ENCODE measurements at regions not wholly inside any gene's neighbourhood (a gene's known extent, or its start where the extent isn't known, plus 50 kb on each side); places are given as distances from the start of the nearest gene placed in this dataset.

- H3K9me3 ChIP-seq (ENCODE audit: insufficient read depth, low read depth, low read length), result no peaks in the 10 kb centered on the region
- no peak overlapping the region for H3K4me3 ChIP-seq (ENCODE audit: low read length)
- no peak overlapping the region for H3K27ac ChIP-seq (ENCODE audit: low read length)
- no peaks in the 10 kb centered on the region for H3K27me3 ChIP-seq (ENCODE audit: insufficient read depth, low read length)
- no peak overlapping the region for H3K9ac ChIP-seq (ENCODE audit: low read depth, low read length)
- no peaks in the 10 kb centered on the region for H3K4me1 ChIP-seq (ENCODE audit: insufficient read depth, low read length)
- H3K36me3 ChIP-seq (ENCODE audit: insufficient read depth, low read depth, low read length), result no peaks in the 10 kb centered on the region
Measured at GRCh38 chr4:17336524-17336961, 175.3 kb downstream of the QDPR start.

DNA sequence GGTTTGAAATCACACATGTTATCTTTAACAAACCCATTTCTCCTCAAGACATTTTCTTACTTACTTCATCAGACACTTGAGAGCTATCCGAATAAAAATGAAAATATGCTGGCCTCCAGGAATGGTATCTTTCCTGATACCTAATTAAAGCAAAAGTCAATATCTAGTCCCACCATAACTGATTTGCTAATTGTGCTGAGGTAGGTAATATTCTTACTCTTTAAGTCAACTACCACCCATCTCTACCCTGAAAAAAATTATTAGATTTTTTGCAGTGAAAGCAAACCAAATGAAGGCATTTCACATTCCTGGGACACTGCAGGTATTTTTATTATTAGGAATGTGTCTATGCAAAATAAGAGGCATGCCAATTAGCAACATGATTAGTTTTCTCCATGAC, 175.8 kb downstream of the QDPR start:
- Histone ChIP-seq H3K4me3 (ENCODE audit: low read length) (no peak overlapping the region), H3K9me3 (ENCODE audit: insufficient read depth, low read depth, low read length) (no peaks in the 10 kb centered on the region), H3K27me3 (ENCODE audit: insufficient read depth, low read length) (no peaks in the 10 kb centered on the region), H3K4me1 (ENCODE audit: insufficient read depth, low read length) (no peaks in the 10 kb centered on the region), H3K9ac (ENCODE audit: low read depth, low read length) (no peak overlapping the region), H3K36me3 (ENCODE audit: insufficient read depth, low read depth, low read length) (no peaks in the 10 kb centered on the region), H3K27ac (ENCODE audit: low read length) (no peak overlapping the region)

- no peak overlapping the region for H3K27ac ChIP-seq (ENCODE audit: low read length)
- H3K4me1 ChIP-seq (ENCODE audit: insufficient read depth, low read length), result no peaks in the 10 kb centered on the region
- H3K4me3 ChIP-seq (ENCODE audit: low read length), result no peak overlapping the region
- no peaks in the 10 kb centered on the region for H3K9me3 ChIP-seq (ENCODE audit: insufficient read depth, low read depth, low read length)
- no peaks in the 10 kb centered on the region for H3K27me3 ChIP-seq (ENCODE audit: insufficient read depth, low read length)
- no peak overlapping the region for H3K9ac ChIP-seq (ENCODE audit: low read depth, low read length)
- no peaks in the 10 kb centered on the region for H3K36me3 ChIP-seq (ENCODE audit: insufficient read depth, low read depth, low read length)
Measured at GRCh38 chr4:17335371-17335770, 176.5 kb downstream of the QDPR start.

GRCh38 chr4:17332478-17332877, 179.4 kb downstream of the QDPR start:
- Histone ChIP-seq H3K4me3 (ENCODE audit: low read length) (no peak overlapping the region), H3K27ac (ENCODE audit: low read length) (no peak overlapping the region), H3K27me3 (ENCODE audit: insufficient read depth, low read length) (no peaks in the 10 kb centered on the region), H3K4me1 (ENCODE audit: insufficient read depth, low read length) (no peaks in the 10 kb centered on the region; the same call in 1 of the 2 replicates), H3K9ac (ENCODE audit: low read depth, low read length) (no peak overlapping the region), H3K9me3 (ENCODE audit: insufficient read depth, low read depth, low read length) (no peaks in the 10 kb centered on the region), H3K36me3 (ENCODE audit: insufficient read depth, low read depth, low read length) (no peaks in the 10 kb centered on the region)

DNA sequence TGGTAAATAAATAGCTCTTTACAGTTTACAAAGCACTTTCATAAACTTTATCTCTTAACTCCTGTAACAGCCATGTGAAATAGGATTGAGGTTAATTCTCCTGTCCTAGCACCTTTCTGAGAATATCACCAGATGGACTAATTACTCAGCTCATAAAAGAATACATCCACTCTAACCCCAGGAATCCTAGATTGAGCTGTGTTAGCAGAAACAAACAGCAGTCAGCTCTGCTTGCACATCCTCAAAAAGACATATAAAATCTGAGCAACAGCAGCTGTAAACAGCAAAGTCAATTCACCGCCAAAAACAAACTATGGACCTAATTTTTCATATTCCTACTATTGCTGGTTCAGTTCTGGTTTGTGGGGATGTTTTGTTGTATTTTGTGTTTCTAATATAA, 182.8 kb downstream of the QDPR start:
- no peaks in the 10 kb centered on the region; the same call in 1 of the 2 replicates for H3K27me3 ChIP-seq (ENCODE audit: insufficient read depth, low read length)
- no peak overlapping the region for H3K27ac ChIP-seq (ENCODE audit: low read length)
- no peak overlapping the region for H3K4me3 ChIP-seq (ENCODE audit: low read length)
- H3K36me3 ChIP-seq (ENCODE audit: insufficient read depth, low read depth, low read length), result no peaks in the 10 kb centered on the region
- H3K9me3 ChIP-seq (ENCODE audit: insufficient read depth, low read depth, low read length), result no peaks in the 10 kb centered on the region
- no peak overlapping the region for H3K9ac ChIP-seq (ENCODE audit: low read depth, low read length)
- peaks cover 2% of the 10 kb centered on the region; the same call in 1 of the 2 replicates for H3K4me1 ChIP-seq (ENCODE audit: insufficient read depth, low read length)

DNA sequence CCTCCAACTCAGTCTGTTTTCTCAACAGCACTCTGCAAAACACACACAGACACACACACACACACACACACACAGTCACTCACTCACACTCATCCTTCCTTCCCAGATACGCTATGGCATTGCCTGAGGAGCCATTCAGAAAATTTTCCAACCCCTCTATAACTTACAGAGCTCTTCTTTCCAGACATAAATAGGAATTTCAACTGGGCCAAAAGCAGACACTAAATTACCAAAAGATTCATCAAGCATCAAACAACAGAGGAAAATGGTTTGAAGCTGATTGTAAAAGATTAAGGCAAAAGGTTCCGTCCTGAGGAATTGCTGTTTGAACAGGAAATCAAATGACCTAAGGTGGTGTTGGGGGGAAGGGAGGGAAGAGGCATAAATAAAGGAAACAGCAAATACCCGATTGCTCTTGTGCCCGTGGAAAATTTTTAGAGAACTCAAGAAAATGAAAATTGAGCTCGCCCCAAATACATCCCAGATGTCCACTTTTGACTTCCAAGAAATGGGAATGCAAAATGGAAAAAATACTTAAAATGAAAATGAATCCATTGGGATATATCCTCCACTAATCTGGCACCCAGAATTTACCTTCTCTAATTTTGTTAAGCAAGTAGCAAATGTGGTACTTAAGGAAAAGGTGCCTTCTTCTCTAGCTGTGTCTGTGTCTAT, 183.6 kb downstream of the QDPR start:
- H3K9me3 ChIP-seq (ENCODE audit: insufficient read depth, low read depth, low read length), result no peaks in the 10 kb centered on the region
- no peaks in the 10 kb centered on the region; the same call in 1 of the 2 replicates for H3K27me3 ChIP-seq (ENCODE audit: insufficient read depth, low read length)
- H3K4me1 ChIP-seq (ENCODE audit: insufficient read depth, low read length), result peaks cover 4% of the 10 kb centered on the region; the same call in 1 of the 2 replicates
- no peak overlapping the region for H3K27ac ChIP-seq (ENCODE audit: low read length)
- H3K9ac ChIP-seq (ENCODE audit: low read depth, low read length), result no peak overlapping the region
- no peak overlapping the region for H3K4me3 ChIP-seq (ENCODE audit: low read length)
- H3K36me3 ChIP-seq (ENCODE audit: insufficient read depth, low read depth, low read length), result no peaks in the 10 kb centered on the region

- Histone ChIP-seq H3K4me1 (ENCODE audit: insufficient read depth, low read length) (peaks cover 4% of the 10 kb centered on the region; the same call in 1 of the 2 replicates), H3K36me3 (ENCODE audit: insufficient read depth, low read depth, low read length) (no peaks in the 10 kb centered on the region), H3K9ac (ENCODE audit: low read depth, low read length) (no peak overlapping the region), H3K9me3 (ENCODE audit: insufficient read depth, low read depth, low read length) (no peaks in the 10 kb centered on the region), H3K4me3 (ENCODE audit: low read length) (no peak overlapping the region), H3K27me3 (ENCODE audit: insufficient read depth, low read length) (no peaks in the 10 kb centered on the region; the same call in 1 of the 2 replicates), H3K27ac (ENCODE audit: low read length) (no peak overlapping the region)
Measured at GRCh38 chr4:17327591-17327990, 184.3 kb downstream of the QDPR start.

GRCh38 chr4:17326756-17327155, 185.1 kb downstream of the QDPR start:
- Histone ChIP-seq H3K36me3 (ENCODE audit: insufficient read depth, low read depth, low read length) (no peaks in the 10 kb centered on the region), H3K4me1 (ENCODE audit: insufficient read depth, low read length) (peaks cover 4% of the 10 kb centered on the region; the same call in 1 of the 2 replicates), H3K27ac (ENCODE audit: low read length) (no peak overlapping the region), H3K4me3 (ENCODE audit: low read length) (no peak overlapping the region), H3K9ac (ENCODE audit: low read depth, low read length) (no peak overlapping the region), H3K27me3 (ENCODE audit: insufficient read depth, low read length) (no peaks in the 10 kb centered on the region; the same call in 1 of the 2 replicates), H3K9me3 (ENCODE audit: insufficient read depth, low read depth, low read length) (no peaks in the 10 kb centered on the region)

GRCh38 chr4:17325098-17325497, 186.8 kb downstream of the QDPR start:
- H3K9me3 ChIP-seq (ENCODE audit: insufficient read depth, low read depth, low read length), result no peaks in the 10 kb centered on the region
- peaks cover 4% of the 10 kb centered on the region; the same call in 1 of the 2 replicates for H3K4me1 ChIP-seq (ENCODE audit: insufficient read depth, low read length)
- H3K27me3 ChIP-seq (ENCODE audit: insufficient read depth, low read length), result no peaks in the 10 kb centered on the region; the same call in 1 of the 2 replicates
- H3K4me3 ChIP-seq (ENCODE audit: low read length), result no peak overlapping the region
- H3K9ac ChIP-seq (ENCODE audit: low read depth, low read length), result no peak overlapping the region
- H3K27ac ChIP-seq (ENCODE audit: low read length), result no peak overlapping the region
- H3K36me3 ChIP-seq (ENCODE audit: insufficient read depth, low read depth, low read length), result no peaks in the 10 kb centered on the region

DNA sequence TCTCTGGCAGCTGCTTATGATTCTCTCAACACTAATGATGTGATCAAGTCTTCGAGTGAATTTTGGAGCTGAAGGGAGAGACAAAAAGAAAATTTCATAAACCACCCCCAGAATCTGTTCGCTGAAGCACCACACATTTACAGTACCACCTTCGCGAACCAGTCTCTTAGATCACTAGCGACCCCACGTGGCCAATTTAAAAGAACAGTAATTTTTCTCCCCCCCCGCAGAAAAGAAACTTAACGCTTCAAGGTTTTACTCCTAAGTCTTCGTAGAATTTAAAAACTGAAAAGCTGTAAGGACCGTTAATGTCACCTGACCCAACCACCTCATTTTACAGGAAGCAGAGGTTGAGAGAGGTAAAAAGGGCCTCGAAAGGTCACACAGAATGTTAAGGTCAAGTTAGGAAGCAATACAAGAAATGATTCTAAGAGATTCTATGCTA, 187.5 kb downstream of the QDPR start:
- H3K4me1 ChIP-seq (ENCODE audit: insufficient read depth, low read length), result peaks cover 4% of the 10 kb centered on the region; the same call in 1 of the 2 replicates
- H3K36me3 ChIP-seq (ENCODE audit: insufficient read depth, low read depth, low read length), result no peaks in the 10 kb centered on the region
- no peaks in the 10 kb centered on the region for H3K9me3 ChIP-seq (ENCODE audit: insufficient read depth, low read depth, low read length)
- H3K27ac ChIP-seq (ENCODE audit: low read length), result no peak overlapping the region
- no peaks in the 10 kb centered on the region; the same call in 1 of the 2 replicates for H3K27me3 ChIP-seq (ENCODE audit: insufficient read depth, low read length)
- no peak overlapping the region for H3K9ac ChIP-seq (ENCODE audit: low read depth, low read length)
- no peak overlapping the region for H3K4me3 ChIP-seq (ENCODE audit: low read length)

DNA sequence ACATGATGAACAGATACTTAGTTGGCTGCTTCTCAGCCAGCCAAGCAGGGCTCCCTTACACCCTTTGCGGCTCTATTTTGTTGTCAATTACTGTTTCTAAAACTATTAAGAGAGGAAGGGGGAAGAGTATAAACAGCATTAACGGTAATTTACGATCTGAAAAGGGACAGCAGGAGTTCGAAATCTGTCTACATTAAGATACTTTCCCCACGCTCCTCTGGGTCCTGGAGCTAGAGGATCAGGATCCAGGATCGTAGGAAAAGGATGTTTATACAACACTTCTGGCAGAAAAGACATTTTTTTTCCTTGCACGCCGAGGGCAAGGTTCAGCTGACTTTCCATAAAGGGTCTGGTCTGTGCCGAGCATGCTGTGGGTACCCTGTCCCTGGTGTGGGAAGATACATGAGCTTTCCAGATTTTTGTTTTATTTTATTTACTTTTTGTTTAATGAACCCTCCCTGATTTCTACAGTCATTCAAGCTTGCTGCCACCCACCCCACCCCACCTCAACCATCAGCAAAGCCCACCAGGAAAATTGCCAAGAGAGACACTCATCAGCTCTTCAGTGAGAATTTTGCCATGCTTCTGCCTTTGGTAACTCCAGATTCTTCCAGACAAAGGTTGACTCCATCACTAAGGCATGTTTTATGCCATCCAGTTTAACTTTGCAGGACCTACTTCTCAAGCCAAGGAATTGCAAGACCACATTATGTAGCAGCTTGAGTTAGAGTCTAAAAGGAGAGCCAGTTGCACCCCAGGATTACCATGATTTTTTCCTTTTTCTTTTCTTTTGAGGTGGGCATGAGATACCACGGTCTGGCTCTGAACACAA, 188.1 kb downstream of the QDPR start:
- Histone ChIP-seq H3K4me3 (ENCODE audit: low read length) (no peak overlapping the region), H3K4me1 (ENCODE audit: insufficient read depth, low read length) (peaks cover 4% of the 10 kb centered on the region; the same call in 1 of the 2 replicates), H3K27me3 (ENCODE audit: insufficient read depth, low read length) (no peaks in the 10 kb centered on the region; the same call in 1 of the 2 replicates), H3K27ac (ENCODE audit: low read length) (no peak overlapping the region), H3K9me3 (ENCODE audit: insufficient read depth, low read depth, low read length) (no peaks in the 10 kb centered on the region), H3K36me3 (ENCODE audit: insufficient read depth, low read depth, low read length) (no peaks in the 10 kb centered on the region), H3K9ac (ENCODE audit: low read depth, low read length) (no peak overlapping the region)

Measured in iPS-20b (cell line).